ENCODE measurements at regions not wholly inside any gene's neighbourhood (a gene's known extent, or its start where the extent isn't known, plus 50 kb on each side); places are given as distances from the start of the nearest gene placed in this dataset.

- Histone ChIP-seq H3K4me2 (ENCODE audit: low read depth, low read length, poor library complexity, severe bottlenecking) (no peak overlapping the region), H3K9ac (ENCODE audit: low read depth, low read length, poor library complexity, severe bottlenecking) (no peak overlapping the region), H3F3A (ENCODE audit: low read depth) (no peaks in the 10 kb centered on the region)
These were observed 94.0 kb upstream of the FOXN2 start for GRCh38 chr2:48220501-48220900.

DNA sequence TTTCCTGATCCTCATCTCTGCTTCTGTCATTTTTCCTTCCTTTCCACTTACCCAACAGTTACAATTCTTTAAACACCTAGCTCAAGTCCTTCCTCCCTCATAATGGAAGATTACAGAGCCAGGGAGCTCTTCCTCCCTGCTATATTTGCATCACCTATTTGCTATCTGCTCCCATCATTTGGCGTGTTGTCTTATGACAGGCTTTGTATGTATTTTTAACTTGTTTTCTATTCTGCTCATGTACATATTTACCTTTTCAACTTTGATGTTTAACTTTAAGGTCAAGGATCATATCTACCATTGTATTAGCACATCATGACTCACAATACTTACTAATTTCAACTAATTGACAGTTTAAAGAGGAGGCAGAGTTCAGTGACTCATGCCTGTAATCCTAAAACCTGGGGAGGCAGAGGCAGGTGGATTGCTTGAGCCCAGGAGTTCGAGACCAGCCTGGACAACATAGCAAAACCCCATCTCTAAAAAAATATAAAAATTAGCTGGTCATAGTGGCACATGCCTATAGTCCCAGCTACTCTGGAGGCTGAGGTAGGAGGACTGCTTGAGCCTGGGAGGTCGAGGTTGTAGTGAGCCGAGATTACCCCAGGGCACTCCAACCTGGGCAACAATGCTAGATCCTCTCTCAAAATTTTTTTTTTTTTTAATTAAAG, 92.5 kb upstream of the FOXN2 start:
- Histone ChIP-seq H3K4me2 (ENCODE audit: low read depth, low read length, poor library complexity, severe bottlenecking) (no peak overlapping the region), H4K20me1 (ENCODE audit: insufficient read depth, low read length, poor library complexity, severe bottlenecking) (no peaks in the 10 kb centered on the region), H3F3A (ENCODE audit: low read depth) (no peaks in the 10 kb centered on the region), H3K4me3 (ENCODE audit: low read length, poor library complexity, severe bottlenecking) (no peak overlapping the region), H2AFZ (ENCODE audit: low read length) (peak overlapping the region; percentile 12; the same call in 1 of the 2 replicates), H3K9me2 (replicated peaks; ENCODE audit: low read depth, low read length) (no peaks in the 10 kb centered on the region), H3K9me3 (ENCODE audit: insufficient read depth, low read depth, low read length) (no peaks in the 10 kb centered on the region), H3K36me3 (ENCODE audit: insufficient read depth, low read length) (no peaks in the 10 kb centered on the region), H3K4me1 (ENCODE audit: insufficient read depth, low read length, poor library complexity, severe bottlenecking) (no peaks in the 10 kb centered on the region), H3K9ac (ENCODE audit: low read depth, low read length, poor library complexity, severe bottlenecking) (no peak overlapping the region), H3K27me3 (ENCODE audit: insufficient read depth, low read length, poor library complexity, severe bottlenecking) (no peaks in the 10 kb centered on the region), H3K79me2 (ENCODE audit: insufficient read depth, low read length) (no peaks in the 10 kb centered on the region)
- TF ChIP-seq, protein P1, sequence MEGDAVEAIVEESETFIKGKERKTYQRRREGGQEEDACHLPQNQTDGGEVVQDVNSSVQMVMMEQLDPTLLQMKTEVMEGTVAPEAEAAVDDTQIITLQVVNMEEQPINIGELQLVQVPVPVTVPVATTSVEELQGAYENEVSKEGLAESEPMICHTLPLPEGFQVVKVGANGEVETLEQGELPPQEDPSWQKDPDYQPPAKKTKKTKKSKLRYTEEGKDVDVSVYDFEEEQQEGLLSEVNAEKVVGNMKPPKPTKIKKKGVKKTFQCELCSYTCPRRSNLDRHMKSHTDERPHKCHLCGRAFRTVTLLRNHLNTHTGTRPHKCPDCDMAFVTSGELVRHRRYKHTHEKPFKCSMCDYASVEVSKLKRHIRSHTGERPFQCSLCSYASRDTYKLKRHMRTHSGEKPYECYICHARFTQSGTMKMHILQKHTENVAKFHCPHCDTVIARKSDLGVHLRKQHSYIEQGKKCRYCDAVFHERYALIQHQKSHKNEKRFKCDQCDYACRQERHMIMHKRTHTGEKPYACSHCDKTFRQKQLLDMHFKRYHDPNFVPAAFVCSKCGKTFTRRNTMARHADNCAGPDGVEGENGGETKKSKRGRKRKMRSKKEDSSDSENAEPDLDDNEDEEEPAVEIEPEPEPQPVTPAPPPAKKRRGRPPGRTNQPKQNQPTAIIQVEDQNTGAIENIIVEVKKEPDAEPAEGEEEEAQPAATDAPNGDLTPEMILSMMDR (conservative IDR thresholded peaks at IDR 0.05; ENCODE audit: low read length): no peak
- TF ChIP-seq EZH2phosphoT487 (IDR thresholded peaks at IDR 0.05; ENCODE audit: borderline replicate concordance): no peak

More at GRCh38 chr2:48220501-48220900, 94.0 kb upstream of the FOXN2 start:
- Histone ChIP-seq H3K36me3 (ENCODE audit: insufficient read depth, low read length) (no peaks in the 10 kb centered on the region), H3K9me2 (replicated peaks; ENCODE audit: low read depth, low read length) (no peaks in the 10 kb centered on the region), H3K4me3 (ENCODE audit: low read length, poor library complexity, severe bottlenecking) (no peak overlapping the region), H3K9me3 (ENCODE audit: insufficient read depth, low read depth, low read length) (no peaks in the 10 kb centered on the region), H3K79me2 (ENCODE audit: insufficient read depth, low read length) (no peaks in the 10 kb centered on the region), H4K20me1 (ENCODE audit: insufficient read depth, low read length, poor library complexity, severe bottlenecking) (no peaks in the 10 kb centered on the region), H2AFZ (ENCODE audit: low read length) (no peak overlapping the region), H3K4me1 (ENCODE audit: insufficient read depth, low read length, poor library complexity, severe bottlenecking) (no peaks in the 10 kb centered on the region), H3K27me3 (ENCODE audit: insufficient read depth, low read length, poor library complexity, severe bottlenecking) (no peaks in the 10 kb centered on the region)
- TF ChIP-seq, protein P1 (conservative IDR thresholded peaks at IDR 0.05; ENCODE audit: low read length): no peak
- no peak for TF ChIP-seq EZH2phosphoT487 (IDR thresholded peaks at IDR 0.05; ENCODE audit: borderline replicate concordance)

DNA sequence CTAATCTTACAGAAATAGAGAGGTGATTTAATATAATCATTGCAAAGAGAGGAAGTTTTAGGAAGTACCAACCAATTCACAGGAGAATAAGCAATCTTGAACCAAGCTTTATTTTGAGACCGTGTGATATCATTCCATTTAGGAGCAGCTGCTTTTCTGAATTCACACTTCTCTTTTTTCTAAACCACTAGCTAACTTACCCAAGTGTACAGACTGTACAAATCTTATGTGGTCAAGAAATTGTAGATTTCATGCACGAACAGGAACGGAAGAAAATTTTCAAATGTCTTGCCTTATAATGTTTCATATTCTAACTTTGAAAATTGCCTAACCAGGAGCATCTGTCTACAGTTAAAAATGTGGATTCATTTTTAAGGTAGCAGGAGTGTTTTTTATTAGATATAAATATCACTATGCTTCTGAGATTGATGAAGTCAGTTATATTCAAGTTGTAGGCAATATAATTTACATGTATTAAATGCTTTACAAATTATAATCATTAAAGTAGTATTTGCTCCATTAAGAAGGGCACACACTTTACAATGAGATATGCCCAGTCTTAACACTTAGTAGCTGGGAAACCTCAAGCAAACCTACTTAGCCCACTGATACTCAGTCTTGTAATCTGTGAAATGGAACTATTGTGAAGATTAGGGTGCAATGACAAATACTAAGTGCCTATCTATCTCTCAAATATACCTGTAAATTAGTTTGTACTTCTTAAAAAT, 86.7 kb upstream of the FOXN2 start:
- Histone ChIP-seq H3K9ac (ENCODE audit: low read depth, low read length, poor library complexity, severe bottlenecking) (no peak overlapping the region), H3K4me3 (ENCODE audit: low read length, poor library complexity, severe bottlenecking) (no peak overlapping the region), H3K4me1 (ENCODE audit: insufficient read depth, low read length, poor library complexity, severe bottlenecking) (no peaks in the 10 kb centered on the region), H3K79me2 (ENCODE audit: insufficient read depth, low read length) (no peaks in the 10 kb centered on the region), H3K9me3 (ENCODE audit: insufficient read depth, low read depth, low read length) (no peaks in the 10 kb centered on the region), H3K4me2 (ENCODE audit: low read depth, low read length, poor library complexity, severe bottlenecking) (no peak overlapping the region), H3K9me2 (replicated peaks; ENCODE audit: low read depth, low read length) (no peaks in the 10 kb centered on the region), H3F3A (ENCODE audit: low read depth) (no peaks in the 10 kb centered on the region), H3K27me3 (ENCODE audit: insufficient read depth, low read length, poor library complexity, severe bottlenecking) (no peaks in the 10 kb centered on the region), H4K20me1 (ENCODE audit: insufficient read depth, low read length, poor library complexity, severe bottlenecking) (no peaks in the 10 kb centered on the region), H3K36me3 (ENCODE audit: insufficient read depth, low read length) (no peaks in the 10 kb centered on the region), H2AFZ (ENCODE audit: low read length) (no peak overlapping the region)
- TF ChIP-seq, protein P1 (conservative IDR thresholded peaks at IDR 0.05; ENCODE audit: low read length): no peak
- TF ChIP-seq EZH2phosphoT487 (IDR thresholded peaks at IDR 0.05; ENCODE audit: borderline replicate concordance): no peak
